HepG2 (cell line): ENCODE measurements at regions not wholly inside any gene's neighbourhood (a gene's known extent, or its start where the extent isn't known, plus 50 kb on each side); places are given as distances from the start of the nearest gene placed in this dataset.

Experiments used
- BORCS8-MEF2B ChIP-seq: sonication (generic); formaldehyde crosslinking; IDR thresholded peaks from 2 replicates; pipeline ENCODE4 v1.8.0; 2022; ENCODE audit warnings: mild to moderate bottlenecking, missing genetic modification reagents
- DDIT3 ChIP-seq: sonication (generic); formaldehyde crosslinking; IDR thresholded peaks from 2 replicates; pipeline ENCODE4 v1.4.0; 2020; ENCODE audit warnings: mild to moderate bottlenecking, missing genetic modification reagents
- DPF2 ChIP-seq: sonication (generic); formaldehyde crosslinking; IDR thresholded peaks from 2 replicates; pipeline ENCODE4 v1.4.0; 2020; ENCODE audit warnings: mild to moderate bottlenecking, low read depth, missing genetic modification reagents, borderline replicate concordance
- EEA1 ChIP-seq: sonication (generic); formaldehyde crosslinking; IDR thresholded peaks from 2 replicates; pipeline ENCODE4 v1.5.1; 2020; ENCODE audit warnings: mild to moderate bottlenecking, missing genetic modification reagents, borderline replicate concordance
- MLX ChIP-seq: IDR thresholded peaks from 2 replicates; pipeline ENCODE4 v1.6.1; 2016
- NR2F6 ChIP-seq, 2 experiments: IDR thresholded peaks; 2 replicates each; pipeline ENCODE4 v1.6.1; 2016; ENCODE audit warnings: antibody characterized with exemption in 1 of 2, mild to moderate bottlenecking in 1 of 2
- SNAPC2 ChIP-seq: sonication (generic); formaldehyde crosslinking; IDR thresholded peaks from 2 replicates; pipeline ENCODE4 v1.8.1; 2022; ENCODE audit warnings: mild to moderate bottlenecking, missing genetic modification reagents
- SNRNP70 ChIP-seq: fragments of 200-400 bp; formaldehyde crosslinking; IDR thresholded peaks from 2 replicates; pipeline ENCODE4 v1.6.1; 2017; ENCODE audit warnings: mild to moderate bottlenecking, low read depth, low read length, moderate library complexity
- TEAD2 ChIP-seq: sonication (generic); formaldehyde crosslinking; IDR thresholded peaks from 2 replicates; pipeline ENCODE4 v1.9.0; 2021; ENCODE audit warnings: missing genetic modification reagents
- TRIM22 ChIP-seq: fragments of 450-650 bp; IDR thresholded peaks from 2 replicates; pipeline ENCODE4 v1.6.1; 2017
- WIZ ChIP-seq: sonication (generic); formaldehyde crosslinking; IDR thresholded peaks from 2 replicates; pipeline ENCODE4 v1.5.1; 2020; ENCODE audit warnings: mild to moderate bottlenecking, missing genetic modification reagents
- ZBTB46 ChIP-seq: sonication (generic); formaldehyde crosslinking; IDR thresholded peaks from 2 replicates; pipeline ENCODE4 v1.4.0; 2020; ENCODE audit warnings: mild to moderate bottlenecking, missing genetic modification reagents, borderline replicate concordance
- ZFP36L1 ChIP-seq: sonication (generic); formaldehyde crosslinking; IDR thresholded peaks from 2 replicates; pipeline ENCODE4 v1.8.0; 2022; ENCODE audit warnings: mild to moderate bottlenecking, missing genetic modification reagents, moderate library complexity
- ZFP41 ChIP-seq: sonication (generic); formaldehyde crosslinking; IDR thresholded peaks from 2 replicates; pipeline ENCODE4 v1.4.0; 2020; ENCODE audit warnings: mild to moderate bottlenecking, missing genetic modification reagents, borderline replicate concordance
- ZNF143 ChIP-seq: sonication (generic); formaldehyde crosslinking; IDR thresholded peaks from 2 replicates; pipeline ENCODE4 v1.4.0; 2020; ENCODE audit warnings: missing genetic modification reagents
- ZNF260 ChIP-seq: sonication (generic); formaldehyde crosslinking; IDR thresholded peaks from 2 replicates; pipeline ENCODE4 v1.4.0; 2020; ENCODE audit warnings: missing genetic modification reagents, low read depth, mild to moderate bottlenecking, borderline replicate concordance
- ZNF3 ChIP-seq: IDR thresholded peaks from 2 replicates; pipeline ENCODE4 v1.7.0; 2017; ENCODE audit warnings: inconsistent platforms
- ZNF569 ChIP-seq: sonication (generic); formaldehyde crosslinking; IDR thresholded peaks from 2 replicates; pipeline ENCODE4 v1.5.0; 2020; ENCODE audit warnings: mild to moderate bottlenecking, missing genetic modification reagents, moderate library complexity, borderline replicate concordance
- ZNF646 ChIP-seq: sonication (generic); formaldehyde crosslinking; IDR thresholded peaks from 2 replicates; pipeline ENCODE4 v1.9.0; 2021; ENCODE audit warnings: mild to moderate bottlenecking, missing genetic modification reagents
- ZNF749 ChIP-seq: sonication (generic); formaldehyde crosslinking; IDR thresholded peaks from 2 replicates; pipeline ENCODE4 v1.8.0; 2022; ENCODE audit warnings: mild to moderate bottlenecking, missing genetic modification reagents, moderate library complexity, borderline replicate concordance
- ZNF766 ChIP-seq: sonication (generic); formaldehyde crosslinking; IDR thresholded peaks from 2 replicates; pipeline ENCODE4 v1.5.0; 2020; ENCODE audit warnings: missing genetic modification reagents, borderline replicate concordance

GRCh38 chr9:106400950-106401349 lies 462.0 kb upstream of the ZNF462 start (continued):
- no peak for TF ChIP-seq ZNF646 (CRISPR knock-in tag)
- no peak for TF ChIP-seq ZNF569
- no peak for TF ChIP-seq ZNF749 (CRISPR knock-in tag)
- TF ChIP-seq ZNF766 (CRISPR knock-in tag) = no peak
- no peak for TF ChIP-seq BORCS8-MEF2B (CRISPR knock-in tag)
- no peak for TF ChIP-seq EEA1
- no peak for TF ChIP-seq ZBTB46
- TF ChIP-seq WIZ (CRISPR knock-in tag) = peak; percentile 39; the same call in 1 of the 2 replicates
- TF ChIP-seq ZNF260 = no peak
- TF ChIP-seq SNAPC2 = no peak
- no peak for TF ChIP-seq SNRNP70
- no peak for TF ChIP-seq ZFP36L1 (CRISPR knock-in tag)
- TF ChIP-seq ZNF143 (CRISPR knock-in tag) = no peak
- no peak for TF ChIP-seq DDIT3 (CRISPR knock-in tag)
- TF ChIP-seq NR2F6 (IDR thresholded peaks at IDR 0.05) = peak; percentile 57
- TF ChIP-seq NR2F6 (CRISPR knock-in tag; IDR thresholded peaks at IDR 0.05) = peak; percentile 28; the same call in 1 of the 2 replicates
- no peak for TF ChIP-seq DPF2
- TF ChIP-seq MLX (CRISPR knock-in tag) = no peak
- no peak for TF ChIP-seq ZFP41 (CRISPR knock-in tag)
- TF ChIP-seq TEAD2 (CRISPR knock-in tag) = no peak
- TF ChIP-seq ZNF3 = no peak
- no peak for TF ChIP-seq TRIM22
